GM12891 (cell line): ENCODE measurements at regions not wholly inside any gene's neighbourhood (a gene's known extent, or its start where the extent isn't known, plus 50 kb on each side); places are given as distances from the start of the nearest gene placed in this dataset.

ENCODE experiments used
- POLR2A ChIP-seq: IDR thresholded peaks from 2 replicates; pipeline ENCODE4 v1.6.1; 2011; ENCODE audit warnings: low read depth, low read length, control low read depth
- POLR2AphosphoS5 ChIP-seq: IDR thresholded peaks from 2 replicates; pipeline ENCODE4 v1.6.1; 2011; ENCODE audit warnings: low read depth, low read length, control low read depth
- SPI1 ChIP-seq: IDR thresholded peaks from 2 replicates; pipeline ENCODE4 v1.6.1; 2011; ENCODE audit warnings: low read depth, low read length, control low read depth
- TAF1 ChIP-seq: IDR thresholded peaks from 2 replicates; pipeline ENCODE4 v1.6.1; 2011; ENCODE audit warnings: low read depth, low read length, control low read depth

DNA sequence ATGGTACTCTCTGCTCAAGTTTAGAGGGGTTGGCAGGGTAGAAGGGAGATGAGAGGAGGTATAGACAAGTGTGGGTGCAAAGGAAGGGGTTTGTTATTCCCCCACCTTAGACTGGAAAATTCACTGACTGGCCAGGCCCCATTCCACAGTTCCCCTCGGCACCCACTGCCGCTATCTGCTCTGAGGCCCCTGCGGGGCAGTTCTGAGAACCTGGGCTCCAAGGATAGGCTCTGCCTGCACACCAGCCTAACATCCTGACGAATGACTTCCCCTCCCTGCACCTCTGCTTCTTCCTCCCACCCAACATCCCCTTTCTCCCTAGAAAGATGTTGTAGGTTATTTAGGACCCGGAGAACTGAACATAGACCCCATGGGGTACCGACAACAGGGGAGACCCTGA, 303.9 kb upstream of the HDAC4 start:
- TF ChIP-seq POLR2AphosphoS5 (no peak), POLR2A (no peak), TAF1 (no peak), SPI1 (no peak)
